Natural killer cell (primary cell): ENCODE measurements at regions not wholly inside any gene's neighbourhood (a gene's known extent, or its start where the extent isn't known, plus 50 kb on each side); places are given as distances from the start of the nearest gene placed in this dataset.

ENCODE experiments used
- ATAC-seq, 3 donors: fragments of 150-1000 bp in 2 of 3; fragments of 200-7000 bp in 1 of 3; cut with Tn5 transposase; 1 replicate in 1 of 3; 2 replicates in 2 of 3; pipeline ENCODE4 v1.10.0; 2021; ENCODE audit warnings: mild to moderate bottlenecking in 2 of 3, moderate library complexity in 2 of 3
- DNase-seq, 2 donors: peaks; one replicate each; pipeline versions ENCODE4 v3.0.0 to v3.0.0-alpha.2; 2013 to 2021; ENCODE audit warnings: mixed read lengths in 1 of 2
- H3K27ac ChIP-seq: one replicate; pipeline ENCODE4 v1.5.1; 2013; ENCODE audit warnings: mild to moderate bottlenecking, low read length
- H3K27me3 ChIP-seq: one replicate; pipeline ENCODE4 v1.6.1; 2013; ENCODE audit warnings: low read length; ENCODE audit not compliant: control insufficient read depth, insufficient read depth
- H3K36me3 ChIP-seq: one replicate; pipeline ENCODE4 v1.6.1; 2013; ENCODE audit warnings: low read length; ENCODE audit not compliant: control insufficient read depth, insufficient read depth
- H3K4me1 ChIP-seq: one replicate; pipeline ENCODE4 v1.6.1; 2013; ENCODE audit warnings: low read length; ENCODE audit not compliant: control insufficient read depth, insufficient read depth
- H3K4me3 ChIP-seq: one replicate; pipeline ENCODE4 v1.5.1; 2013; ENCODE audit warnings: low read length
- H3K9me3 ChIP-seq: one replicate; pipeline ENCODE4 v1.6.1; 2013; ENCODE audit warnings: low read length; ENCODE audit not compliant: control insufficient read depth, insufficient read depth
- H3K27ac Mint-ChIP-seq, 2 donors: one replicate each; pipeline ENCODE4 v1.8.0; 2022; ENCODE audit warnings: mild to moderate bottlenecking in 2 of 2, mixed read lengths in 2 of 2, moderate library complexity in 1 of 2
- H3K27me3 Mint-ChIP-seq, 2 donors: one replicate each; pipeline ENCODE4 v1.8.0; 2022; ENCODE audit warnings: low read depth in 2 of 2, mixed read lengths in 2 of 2
- H3K36me3 Mint-ChIP-seq: one replicate; pipeline ENCODE4 v1.8.0; 2022; ENCODE audit warnings: mixed read lengths
- H3K4me1 Mint-ChIP-seq, 2 donors: one replicate each; pipeline ENCODE4 v1.8.0; 2022; ENCODE audit warnings: mixed read lengths in 2 of 2
- H3K4me3 Mint-ChIP-seq: one replicate; pipeline ENCODE4 v1.8.0; 2022; ENCODE audit warnings: mild to moderate bottlenecking, moderate library complexity, mixed read lengths
- H3K9me3 Mint-ChIP-seq, 2 donors: one replicate each; pipeline ENCODE4 v1.8.0; 2022; ENCODE audit warnings: mixed read lengths in 2 of 2
- CTCF ChIP-seq: fragments of 200-600 bp; IDR thresholded peaks from one replicate; pipeline ENCODE4 v1.8.0; 2022; ENCODE audit warnings: antibody characterized with exemption
- WGBS: methylation state at CpG from one replicate; pipeline ENCODE4 v1.1.7; 2013; ENCODE audit warnings: missing lambda C conversion rate; ENCODE audit not compliant: insufficient coverage; 5-methylcytosine and 5-hydroxymethylcytosine counted together
- intact Hi-C: fragments of 100-400 bp; cut with micrococcal nuclease; formaldehyde crosslinking; loops from one replicate; pipeline ENCODE4 v1.14.2; 2022

GRCh38 chr19:28281676-28282075 lies 931.3 kb downstream of the UQCRFS1 start:
- Histone ChIP-seq H3K27ac (no peak overlapping the region), H3K27me3 (no peaks in the 10 kb centered on the region), H3K4me1 (no peaks in the 10 kb centered on the region), H3K9me3 (no peaks in the 10 kb centered on the region), H3K4me3 (no peak overlapping the region), H3K36me3 (no peaks in the 10 kb centered on the region)
- H3K9me3 Mint-ChIP-seq, result peaks cover 0 to 6% of the 10 kb centered on the region in 2 donors
- DNase-seq (no peak), ATAC-seq (no peak)
- intact Hi-C loops, result no loop called here
- peaks cover 7% of the 10 kb centered on the region for H3K36me3 Mint-ChIP-seq
- TF ChIP-seq CTCF, result no peak
- H3K4me1 Mint-ChIP-seq, result no peaks in the 10 kb centered on the region
- peaks cover 36 to 54% of the 10 kb centered on the region in 2 donors for H3K27me3 Mint-ChIP-seq
- no peak overlapping the region for H3K4me3 Mint-ChIP-seq
- 88% methylated on average over 1 of the region's 1 CpG for WGBS
- H3K27ac Mint-ChIP-seq, result no peak overlapping the region

GRCh38 chr19:28264556-28264955 lies 948.4 kb downstream of the UQCRFS1 start:
- no peak for DNase-seq
- peaks cover 8 to 16% of the 10 kb centered on the region in 2 donors for H3K27me3 Mint-ChIP-seq
- Histone ChIP-seq H3K27me3 (no peaks in the 10 kb centered on the region), H3K27ac (no peak overlapping the region), H3K9me3 (no peaks in the 10 kb centered on the region), H3K36me3 (no peaks in the 10 kb centered on the region), H3K4me3 (no peak overlapping the region), H3K4me1 (no peaks in the 10 kb centered on the region)
- H3K4me1 Mint-ChIP-seq, result no peaks in the 10 kb centered on the region
- intact Hi-C loops, result no loop called here
- no peaks in the 10 kb centered on the region for H3K9me3 Mint-ChIP-seq
- ATAC-seq, result no peak
- 68% methylated on average over 3 of the region's 3 CpGs for WGBS
- H3K4me3 Mint-ChIP-seq, result no peak overlapping the region
- no peak for TF ChIP-seq CTCF
- no peak overlapping the region for H3K27ac Mint-ChIP-seq
- no peaks in the 10 kb centered on the region for H3K36me3 Mint-ChIP-seq

- ATAC-seq (no peak), DNase-seq (no peak)
- no peaks in the 10 kb centered on the region for H3K9me3 Mint-ChIP-seq
These were observed 954.1 kb downstream of the UQCRFS1 start for GRCh38 chr19:28258829-28259228.

More at GRCh38 chr19:28258829-28259228, 954.1 kb downstream of the UQCRFS1 start:
- Mint-ChIP-seq H3K36me3 (no peaks in the 10 kb centered on the region), H3K27ac (no peak overlapping the region), H3K4me3 (no peak overlapping the region), H3K27me3 (peaks cover 3 to 22% of the 10 kb centered on the region in 2 donors), H3K4me1 (no peaks in the 10 kb centered on the region)
- no peak for TF ChIP-seq CTCF
- Histone ChIP-seq H3K27ac (no peak overlapping the region), H3K4me3 (no peak overlapping the region), H3K36me3 (no peaks in the 10 kb centered on the region), H3K27me3 (no peaks in the 10 kb centered on the region), H3K4me1 (no peaks in the 10 kb centered on the region), H3K9me3 (no peaks in the 10 kb centered on the region)
- 70% methylated on average over 3 of the region's 3 CpGs for WGBS
- intact Hi-C loops, result no loop called here
